ENCODE measurements at regions not wholly inside any gene's neighbourhood (a gene's known extent, or its start where the extent isn't known, plus 50 kb on each side); places are given as distances from the start of the nearest gene placed in this dataset.

GRCh38 chr6:67121115-67121514 lies 1414.1 kb upstream of the EYS start:
- FAIRE-seq (no peak), DNase-seq (ENCODE audit: low read depth in 1 of 2, low spot score in 2 of 2) (no peak)
- Histone ChIP-seq H2BK15ac (ENCODE audit: low read length) (no peak overlapping the region), H2AFZ (ENCODE audit: low read length) (no peak overlapping the region), H3K79me2 (ENCODE audit: control insufficient read depth in 1 of 2, insufficient read depth in 2 of 2, low read length in 2 of 2) (no peaks in the 10 kb centered on the region), H3K9ac (replicated peaks in 1 of 4; ENCODE audit: extremely low read depth in 1 of 4, low read depth in 3 of 4, low read length in 3 of 4) (no peak overlapping the region), H3K27me3 (replicated peaks in 1 of 4; ENCODE audit: control insufficient read depth in 3 of 4, extremely low read depth in 1 of 4, insufficient read depth in 3 of 4, low read length in 3 of 4) (no peaks in the 10 kb centered on the region), H4K8ac (ENCODE audit: extremely low read depth, insufficient read depth, low read length) (no peak overlapping the region), H4K5ac (ENCODE audit: insufficient read length, low read depth, low read length) (no peak overlapping the region), H2AK5ac (ENCODE audit: low read depth, low read length) (no peak overlapping the region), H3K56ac (replicated peaks; ENCODE audit: insufficient read length, low read depth, low read length) (no peak overlapping the region), H4K91ac (replicated peaks; ENCODE audit: insufficient read length, low read length) (no peak overlapping the region), H3K4ac (replicated peaks; ENCODE audit: insufficient read length, low read depth, low read length) (no peak overlapping the region), H2BK12ac (ENCODE audit: low read depth, low read length) (no peak overlapping the region), H3K79me1 (ENCODE audit: low read depth, low read length) (no peaks in the 10 kb centered on the region), H3K4me1 (replicated peaks in 1 of 4; ENCODE audit: control insufficient read depth in 3 of 4, insufficient read depth in 4 of 4, low read length in 3 of 4) (no peaks in the 10 kb centered on the region), H2BK5ac (ENCODE audit: low read depth, low read length) (no peak overlapping the region), H2BK20ac (ENCODE audit: low read length) (no peak overlapping the region), H3K14ac (ENCODE audit: insufficient read length) (no peak overlapping the region), H3K4me3 (ENCODE audit: extremely low read depth in 1 of 4, insufficient read depth in 2 of 4, low read depth in 3 of 4, low read length in 4 of 4) (no peak overlapping the region), H3K27ac (ENCODE audit: low read depth, low read length) (no peak overlapping the region), H3K36me3 (ENCODE audit: control insufficient read depth in 2 of 4, insufficient read depth in 4 of 4, low read length in 3 of 4) (no peaks in the 10 kb centered on the region), H2BK120ac (replicated peaks; ENCODE audit: low read depth, low read length) (no peak overlapping the region), H4K20me1 (replicated peaks in 1 of 2; ENCODE audit: control insufficient read depth in 1 of 2, insufficient read depth in 2 of 2, low read length in 2 of 2) (no peaks in the 10 kb centered on the region), H3K23me2 (ENCODE audit: low read depth, low read length) (no peaks in the 10 kb centered on the region), H3K18ac (ENCODE audit: extremely low read depth, low read length) (no peak overlapping the region), H3K23ac (ENCODE audit: insufficient read length) (no peak overlapping the region), H3K4me2 (ENCODE audit: insufficient read depth in 1 of 2, low read depth in 2 of 2, low read length in 2 of 2) (no peak overlapping the region), H3K9me3 (ENCODE audit: insufficient read depth in 2 of 2, low read depth in 1 of 2, low read length in 1 of 2) (no peaks in the 10 kb centered on the region)
- CTCF ChIA-PET (ENCODE audit: partially characterized antibody): no interaction called here
- TF ChIP-seq ASH2L (IDR thresholded peaks at IDR 0.05; ENCODE audit: low read length): no peak
- no peak for TF ChIP-seq CBX5 (IDR thresholded peaks at IDR 0.05; ENCODE audit: low read depth, low read length)
- TF ChIP-seq MAX (IDR thresholded peaks at IDR 0.05): no peak
- TF ChIP-seq RAD21 (IDR thresholded peaks at IDR 0.05 in 1 of 2, conservative IDR thresholded peaks at IDR 0.05 in 1 of 2; ENCODE audit: low read depth in 2 of 2, low read length in 2 of 2): no peak
- TF ChIP-seq NANOG (IDR thresholded peaks at IDR 0.05; ENCODE audit: insufficient read depth, low read depth, low read length, poor library complexity, severe bottlenecking): no peak
- no peak for TF ChIP-seq CTBP2 (IDR thresholded peaks at IDR 0.05; ENCODE audit: borderline replicate concordance, insufficient read depth, insufficient read length, low read length)
- TF ChIP-seq SIRT6 (IDR thresholded peaks at IDR 0.05; ENCODE audit: low read length): no peak
- POLR2A ChIA-PET (ENCODE audit: partially characterized antibody): no interaction called here
- WGBS, 2 experiments (ENCODE audit: extremely low coverage in 1 of 2, insufficient coverage in 1 of 2, insufficient read length in 1 of 2, insufficient replicate concordance in 2 of 2, low coverage in 1 of 2, low lambda C conversion rate in 2 of 2, missing lambda C conversion rate in 1 of 2): 96% methylated on average over 3 of the region's 3 CpGs; no CpG with 5 or more reads in 1 of the 2 experiments

All from H1 (cell line).